K562 (cell line): ENCODE measurements at regions not wholly inside any gene's neighbourhood (a gene's known extent, or its start where the extent isn't known, plus 50 kb on each side); places are given as distances from the start of the nearest gene placed in this dataset.
A peak's percentile ranks its signal among the peaks of the same experiment; 100 is the strongest.

Source experiments
- C11orf30 ChIP-seq: fragments of 450-650 bp; IDR thresholded peaks from 2 replicates; pipeline ENCODE4 v1.6.1; 2016; ENCODE audit warnings: low read depth, mild to moderate bottlenecking
- DPF2 ChIP-seq: fragments of 450-650 bp; IDR thresholded peaks from 2 replicates; pipeline ENCODE4 v1.6.1; 2016
- FOXP1 ChIP-seq: sonication (generic); formaldehyde crosslinking; IDR thresholded peaks from 2 replicates; pipeline ENCODE4 v1.8.0; 2022; ENCODE audit warnings: mild to moderate bottlenecking, missing genetic modification reagents
- GTF2A2 ChIP-seq: IDR thresholded peaks from 2 replicates; pipeline ENCODE4 v1.6.1; 2016; ENCODE audit warnings: mild to moderate bottlenecking, missing genetic modification characterization, missing compliant biosample characterization
- HEY1 ChIP-seq: fragments of 250-450 bp; sonication (Bioruptor Pico); IDR thresholded peaks from 2 replicates; pipeline ENCODE4 v1.5.0; 2020; ENCODE audit warnings: mild to moderate bottlenecking, moderate library complexity, borderline replicate concordance
- MAFF ChIP-seq: IDR thresholded peaks from 2 replicates; pipeline ENCODE4 v1.6.1; 2012; ENCODE audit warnings: low read length, improper control_type of control experiment
- MAFG ChIP-seq: fragments of 450-650 bp; conservative IDR thresholded peaks from 2 replicates; pipeline ENCODE4 v1.6.1; 2016; ENCODE audit warnings: missing genetic modification characterization, missing compliant biosample characterization
- MECOM ChIP-seq: fragments of 250-450 bp; sonication (Bioruptor Pico); IDR thresholded peaks from 2 replicates; pipeline ENCODE4 v1.8.0; 2022; ENCODE audit warnings: inconsistent platforms
- NCOA6 ChIP-seq: fragments of 450-650 bp; IDR thresholded peaks from 2 replicates; pipeline ENCODE4 v1.6.1; 2017; ENCODE audit warnings: mild to moderate bottlenecking
- NFXL1 ChIP-seq: fragments of 450-650 bp; formaldehyde crosslinking; IDR thresholded peaks from 2 replicates; pipeline ENCODE4 v1.4.0; 2021; ENCODE audit warnings: mild to moderate bottlenecking
- SMARCB1 ChIP-seq: IDR thresholded peaks from 2 replicates; pipeline ENCODE4 v1.6.1; 2011; ENCODE audit warnings: improper control_type of control experiment, low read depth; ENCODE audit not compliant: insufficient read length
- ZNF124 ChIP-seq: sonication (generic); formaldehyde crosslinking; IDR thresholded peaks from 2 replicates; pipeline ENCODE4 v1.8.1; 2022; ENCODE audit warnings: missing genetic modification reagents
- ZNF316 ChIP-seq: fragments of 450-650 bp; IDR thresholded peaks from 2 replicates; pipeline ENCODE4 v1.6.1; 2016
- ZNF707 ChIP-seq: fragments of 250-450 bp; sonication (Bioruptor Pico); conservative IDR thresholded peaks from 2 replicates; pipeline ENCODE4 v1.8.0; 2022; ENCODE audit warnings: inconsistent platforms, mild to moderate bottlenecking, moderate library complexity
- TF ChIP-seq, protein P1 (sequence below), 2 experiments: fragments of 450-650 bp; IDR thresholded peaks; 2 replicates each; pipeline ENCODE4 v1.6.1; 2016; ENCODE audit warnings: mild to moderate bottlenecking in 2 of 2, borderline replicate concordance in 1 of 2, low read depth in 1 of 2, moderate library complexity in 1 of 2
- TF ChIP-seq, protein P2 (sequence below), 2 experiments: fragments of 150-350 bp in 1 of 2; IDR thresholded peaks; 2 replicates each; pipeline ENCODE4 v1.6.1; 2012 to 2016; ENCODE audit warnings: low read depth in 2 of 2, low read length in 2 of 2, mild to moderate bottlenecking in 1 of 2, moderate library complexity in 1 of 2

DNA sequence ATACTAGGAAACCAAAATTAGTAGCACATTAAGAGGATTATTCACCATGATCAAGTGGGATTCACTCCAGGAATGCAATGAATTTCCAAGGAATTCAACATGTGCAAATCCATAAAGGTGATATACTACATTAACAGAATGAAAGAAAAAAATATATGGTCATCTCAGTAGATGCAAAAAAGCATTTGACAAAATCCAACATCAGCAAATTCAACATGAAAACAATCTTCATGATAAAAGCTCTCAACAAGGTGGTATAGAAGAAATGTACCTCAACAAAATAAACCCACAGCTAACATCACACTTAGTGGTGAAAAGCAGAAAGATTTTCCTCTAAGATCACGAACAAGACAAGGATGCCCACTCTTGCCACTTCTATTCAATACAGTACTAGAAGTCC lies 74.4 kb upstream of the PDE10A start (continued):
- TF ChIP-seq, protein P1, sequence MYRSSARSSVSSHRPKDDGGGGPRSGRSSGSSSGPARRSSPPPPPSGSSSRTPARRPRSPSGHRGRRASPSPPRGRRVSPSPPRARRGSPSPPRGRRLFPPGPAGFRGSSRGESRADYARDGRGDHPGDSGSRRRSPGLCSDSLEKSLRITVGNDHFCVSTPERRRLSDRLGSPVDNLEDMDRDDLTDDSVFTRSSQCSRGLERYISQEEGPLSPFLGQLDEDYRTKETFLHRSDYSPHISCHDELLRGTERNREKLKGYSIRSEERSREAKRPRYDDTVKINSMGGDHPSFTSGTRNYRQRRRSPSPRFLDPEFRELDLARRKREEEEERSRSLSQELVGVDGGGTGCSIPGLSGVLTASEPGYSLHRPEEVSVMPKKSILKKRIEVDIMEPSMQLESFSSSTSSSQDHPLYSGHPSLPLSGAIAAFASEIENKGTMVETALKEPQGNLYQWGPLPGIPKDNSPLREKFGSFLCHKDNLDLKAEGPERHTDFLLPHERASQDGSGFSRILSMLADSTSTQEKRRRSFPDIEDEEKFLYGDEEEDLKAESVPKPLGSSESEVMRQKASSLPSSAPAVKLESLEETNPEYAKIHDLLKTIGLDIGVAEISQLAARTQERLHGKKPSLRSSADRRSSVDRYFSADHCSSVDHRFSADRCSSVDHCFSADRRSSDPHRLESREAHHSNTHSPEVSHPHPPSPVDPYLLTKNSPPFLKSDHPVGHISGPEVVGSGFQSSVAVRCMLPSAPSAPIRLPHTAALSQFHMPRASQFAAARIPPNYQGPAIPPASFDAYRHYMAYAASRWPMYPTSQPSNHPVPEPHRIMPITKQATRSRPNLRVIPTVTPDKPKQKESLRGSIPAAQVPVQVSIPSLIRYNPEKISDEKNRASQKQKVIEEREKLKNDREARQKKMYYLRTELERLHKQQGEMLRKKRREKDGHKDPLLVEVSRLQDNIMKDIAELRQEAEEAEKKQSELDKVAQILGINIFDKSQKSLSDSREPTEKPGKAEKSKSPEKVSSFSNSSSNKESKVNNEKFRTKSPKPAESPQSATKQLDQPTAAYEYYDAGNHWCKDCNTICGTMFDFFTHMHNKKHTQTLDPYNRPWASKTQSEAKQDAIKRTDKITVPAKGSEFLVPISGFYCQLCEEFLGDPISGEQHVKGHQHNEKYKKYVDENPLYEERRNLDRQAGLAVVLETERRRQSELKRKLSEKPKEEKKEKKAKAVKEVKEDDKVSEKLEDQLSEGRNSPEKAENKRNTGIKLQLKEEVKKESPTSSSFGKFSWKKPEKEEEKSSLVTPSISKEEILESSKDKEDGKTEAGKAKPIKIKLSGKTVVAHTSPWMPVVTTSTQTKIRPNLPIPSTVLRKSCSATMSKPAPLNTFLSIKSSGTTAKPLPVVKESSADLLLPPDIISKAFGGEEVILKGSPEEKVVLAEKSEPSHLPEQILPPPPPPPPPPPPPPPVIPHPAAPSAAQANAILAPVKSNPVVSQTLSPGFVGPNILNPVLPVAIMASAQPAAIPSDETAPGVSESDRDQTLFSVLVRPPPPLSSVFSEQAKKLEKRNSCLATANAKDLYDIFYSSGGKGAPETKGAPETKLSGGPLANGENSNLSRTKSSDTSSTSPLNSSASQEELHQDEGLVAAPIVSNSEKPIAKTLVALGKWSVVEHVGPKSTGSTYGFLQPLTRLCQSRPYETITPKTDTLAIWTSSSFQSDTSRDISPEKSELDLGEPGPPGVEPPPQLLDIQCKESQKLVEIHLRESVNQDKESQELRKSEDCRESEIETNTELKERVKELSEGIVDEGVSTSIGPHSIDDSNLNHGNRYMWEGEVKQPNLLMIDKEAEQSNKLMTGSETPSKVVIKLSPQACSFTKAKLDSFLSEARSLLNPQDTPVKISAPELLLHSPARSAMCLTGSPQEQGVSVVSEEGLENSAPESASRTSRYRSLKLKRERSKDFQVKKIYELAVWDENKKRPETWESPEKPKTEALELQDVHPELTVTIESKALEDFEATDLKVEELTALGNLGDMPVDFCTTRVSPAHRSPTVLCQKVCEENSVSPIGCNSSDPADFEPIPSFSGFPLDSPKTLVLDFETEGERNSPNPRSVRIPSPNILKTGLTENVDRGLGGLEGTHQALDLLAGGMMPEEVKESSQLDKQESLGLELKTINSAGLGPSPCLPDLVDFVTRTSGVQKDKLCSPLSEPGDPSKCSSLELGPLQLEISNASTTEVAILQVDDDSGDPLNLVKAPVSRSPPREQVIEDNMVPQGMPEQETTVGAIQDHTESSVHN (IDR thresholded peaks at IDR 0.05; ENCODE audit: borderline replicate concordance in 1 of 2, low read depth in 1 of 2), result no peak
- TF ChIP-seq ZNF124, result no peak
- TF ChIP-seq DPF2, result no peak
- TF ChIP-seq NCOA6, result no peak
- no peak for TF ChIP-seq NFXL1 (CRISPR knock-in tag)
- TF ChIP-seq MAFG (tag), result peak; percentile 47; the same call in 1 of the 2 replicates
- no peak for TF ChIP-seq GTF2A2 (tag)
- no peak for TF ChIP-seq ZNF707 (CRISPR knock-in tag)
- TF ChIP-seq MECOM (CRISPR knock-in tag), result no peak
- peak; percentile 10; the same call in 1 of the 2 replicates for TF ChIP-seq MAFF
- TF ChIP-seq HEY1 (CRISPR knock-in tag), result no peak
- no peak for TF ChIP-seq FOXP1 (CRISPR knock-in tag)
- TF ChIP-seq C11orf30, result peak; percentile 28; the same call in 1 of the 2 replicates
- TF ChIP-seq, protein P2, sequence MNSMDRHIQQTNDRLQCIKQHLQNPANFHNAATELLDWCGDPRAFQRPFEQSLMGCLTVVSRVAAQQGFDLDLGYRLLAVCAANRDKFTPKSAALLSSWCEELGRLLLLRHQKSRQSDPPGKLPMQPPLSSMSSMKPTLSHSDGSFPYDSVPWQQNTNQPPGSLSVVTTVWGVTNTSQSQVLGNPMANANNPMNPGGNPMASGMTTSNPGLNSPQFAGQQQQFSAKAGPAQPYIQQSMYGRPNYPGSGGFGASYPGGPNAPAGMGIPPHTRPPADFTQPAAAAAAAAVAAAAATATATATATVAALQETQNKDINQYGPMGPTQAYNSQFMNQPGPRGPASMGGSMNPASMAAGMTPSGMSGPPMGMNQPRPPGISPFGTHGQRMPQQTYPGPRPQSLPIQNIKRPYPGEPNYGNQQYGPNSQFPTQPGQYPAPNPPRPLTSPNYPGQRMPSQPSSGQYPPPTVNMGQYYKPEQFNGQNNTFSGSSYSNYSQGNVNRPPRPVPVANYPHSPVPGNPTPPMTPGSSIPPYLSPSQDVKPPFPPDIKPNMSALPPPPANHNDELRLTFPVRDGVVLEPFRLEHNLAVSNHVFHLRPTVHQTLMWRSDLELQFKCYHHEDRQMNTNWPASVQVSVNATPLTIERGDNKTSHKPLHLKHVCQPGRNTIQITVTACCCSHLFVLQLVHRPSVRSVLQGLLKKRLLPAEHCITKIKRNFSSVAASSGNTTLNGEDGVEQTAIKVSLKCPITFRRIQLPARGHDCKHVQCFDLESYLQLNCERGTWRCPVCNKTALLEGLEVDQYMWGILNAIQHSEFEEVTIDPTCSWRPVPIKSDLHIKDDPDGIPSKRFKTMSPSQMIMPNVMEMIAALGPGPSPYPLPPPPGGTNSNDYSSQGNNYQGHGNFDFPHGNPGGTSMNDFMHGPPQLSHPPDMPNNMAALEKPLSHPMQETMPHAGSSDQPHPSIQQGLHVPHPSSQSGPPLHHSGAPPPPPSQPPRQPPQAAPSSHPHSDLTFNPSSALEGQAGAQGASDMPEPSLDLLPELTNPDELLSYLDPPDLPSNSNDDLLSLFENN (IDR thresholded peaks at IDR 0.05; ENCODE audit: low read depth in 2 of 2, low read length in 2 of 2), result no peak
- TF ChIP-seq ZNF316, result peak; percentile 78
- TF ChIP-seq SMARCB1, result no peak
